Mucosa of rectum (tissue), 2 donors: ENCODE measurements at regions not wholly inside any gene's neighbourhood (a gene's known extent, or its start where the extent isn't known, plus 50 kb on each side); places are given as distances from the start of the nearest gene placed in this dataset.

ENCODE experiments used
- H3K27ac ChIP-seq, 2 donors: one replicate each; pipeline ENCODE4 v1.7.0; 2013; ENCODE audit warnings: inconsistent platforms in 2 of 2, low read depth in 2 of 2, low read length in 2 of 2
- H3K27me3 ChIP-seq, 2 donors: one replicate each; pipeline ENCODE4 v1.7.0; 2013; ENCODE audit warnings: low read length in 2 of 2; ENCODE audit not compliant: control insufficient read depth in 2 of 2, insufficient read depth in 2 of 2
- H3K36me3 ChIP-seq, 2 donors: one replicate each; pipeline ENCODE4 v1.7.0; 2013; ENCODE audit warnings: low read length in 2 of 2; ENCODE audit not compliant: control insufficient read depth in 2 of 2, insufficient read depth in 2 of 2
- H3K4me1 ChIP-seq, 2 donors: one replicate each; pipeline ENCODE4 v1.7.0; 2013; ENCODE audit warnings: low read length in 2 of 2, mild to moderate bottlenecking in 1 of 2; ENCODE audit not compliant: control insufficient read depth in 2 of 2, insufficient read depth in 2 of 2
- H3K4me3 ChIP-seq, 2 donors: one replicate each; pipeline ENCODE4 v1.7.0; 2013; ENCODE audit warnings: low read length in 2 of 2
- H3K9ac ChIP-seq, 2 donors: one replicate each; pipeline ENCODE4 v1.7.0; 2013; ENCODE audit warnings: low read length in 2 of 2, low read depth in 1 of 2, mild to moderate bottlenecking in 1 of 2
- H3K9me3 ChIP-seq, 2 donors: one replicate each; pipeline ENCODE4 v1.7.0; 2013; ENCODE audit warnings: low read length in 2 of 2; ENCODE audit not compliant: control insufficient read depth in 2 of 2
- donor health status: healthy.
- donor health status: Normal muscosa, but diverticular disease.

GRCh38 chr2:45285311-45285710, 276.1 kb upstream of the SIX2 start:
- no peak overlapping the region for H3K4me3 ChIP-seq
- H3K4me1 ChIP-seq = no peaks in the 10 kb centered on the region
- no peak overlapping the region for H3K27ac ChIP-seq
- H3K9me3 ChIP-seq = no peaks in the 10 kb centered on the region
- no peaks in the 10 kb centered on the region for H3K36me3 ChIP-seq
- H3K9ac ChIP-seq = no peak overlapping the region
- no peaks in the 10 kb centered on the region for H3K27me3 ChIP-seq

GRCh38 chr2:45284621-45284995, 275.4 kb upstream of the SIX2 start:
- Histone ChIP-seq H3K36me3 (no peaks in the 10 kb centered on the region), H3K4me1 (no peaks in the 10 kb centered on the region), H3K9ac (no peak overlapping the region), H3K9me3 (no peaks in the 10 kb centered on the region), H3K27ac (no peak overlapping the region), H3K27me3 (no peaks in the 10 kb centered on the region), H3K4me3 (no peak overlapping the region)

GRCh38 chr2:45283764-45284620, 274.7 kb upstream of the SIX2 start:
- Histone ChIP-seq H3K4me1 (no peaks in the 10 kb centered on the region), H3K9me3 (no peaks in the 10 kb centered on the region), H3K27ac (no peak overlapping the region), H3K9ac (no peak overlapping the region), H3K36me3 (no peaks in the 10 kb centered on the region), H3K4me3 (no peak overlapping the region), H3K27me3 (no peaks in the 10 kb centered on the region)

- H3K27ac ChIP-seq = no peak overlapping the region
- H3K4me3 ChIP-seq = no peak overlapping the region
- no peaks in the 10 kb centered on the region for H3K9me3 ChIP-seq
- H3K9ac ChIP-seq = no peak overlapping the region
- H3K27me3 ChIP-seq = no peaks in the 10 kb centered on the region
- no peaks in the 10 kb centered on the region for H3K36me3 ChIP-seq
- no peaks in the 10 kb centered on the region for H3K4me1 ChIP-seq
These were observed 273.4 kb upstream of the SIX2 start for GRCh38 chr2:45282646-45283045.

- Histone ChIP-seq H3K4me3 (no peak overlapping the region), H3K4me1 (no peaks in the 10 kb centered on the region), H3K27ac (no peak overlapping the region), H3K9me3 (no peaks in the 10 kb centered on the region), H3K27me3 (no peaks in the 10 kb centered on the region), H3K9ac (no peak overlapping the region), H3K36me3 (no peaks in the 10 kb centered on the region)
These were observed 272.1 kb upstream of the SIX2 start for GRCh38 chr2:45281311-45281710.

GRCh38 chr2:45280794-45281193, 271.5 kb upstream of the SIX2 start:
- H3K27ac ChIP-seq = no peak overlapping the region
- H3K4me1 ChIP-seq = no peaks in the 10 kb centered on the region
- H3K27me3 ChIP-seq = no peaks in the 10 kb centered on the region

GRCh38 chr2:45279356-45279755, 270.1 kb upstream of the SIX2 start:
- no peak overlapping the region for H3K4me3 ChIP-seq
- no peaks in the 10 kb centered on the region for H3K36me3 ChIP-seq
- no peak overlapping the region for H3K27ac ChIP-seq
- no peak overlapping the region for H3K9ac ChIP-seq
- no peaks in the 10 kb centered on the region for H3K9me3 ChIP-seq
- H3K4me1 ChIP-seq = no peaks in the 10 kb centered on the region
- H3K27me3 ChIP-seq = no peaks in the 10 kb centered on the region

More at GRCh38 chr2:45280794-45281193, 271.5 kb upstream of the SIX2 start:
- Histone ChIP-seq H3K9ac (no peak overlapping the region), H3K36me3 (no peaks in the 10 kb centered on the region), H3K4me3 (no peak overlapping the region), H3K9me3 (no peaks in the 10 kb centered on the region)

GRCh38 chr2:45278365-45279078, 269.3 kb upstream of the SIX2 start:
- H3K4me1 ChIP-seq = no peaks in the 10 kb centered on the region
- H3K36me3 ChIP-seq = no peaks in the 10 kb centered on the region
- H3K27me3 ChIP-seq = no peaks in the 10 kb centered on the region
- no peaks in the 10 kb centered on the region for H3K9me3 ChIP-seq
- H3K4me3 ChIP-seq = no peak overlapping the region
- no peak overlapping the region for H3K9ac ChIP-seq
- no peak overlapping the region for H3K27ac ChIP-seq

GRCh38 chr2:45276914-45277313, 267.7 kb upstream of the SIX2 start:
- H3K27ac ChIP-seq = no peak overlapping the region
- H3K4me3 ChIP-seq = no peak overlapping the region
- H3K36me3 ChIP-seq = no peaks in the 10 kb centered on the region
- no peaks in the 10 kb centered on the region for H3K4me1 ChIP-seq
- no peaks in the 10 kb centered on the region for H3K9me3 ChIP-seq
- H3K27me3 ChIP-seq = no peaks in the 10 kb centered on the region
- H3K9ac ChIP-seq = no peak overlapping the region

GRCh38 chr2:45275806-45276205, 266.6 kb upstream of the SIX2 start:
- Histone ChIP-seq H3K9ac (no peak overlapping the region), H3K36me3 (no peaks in the 10 kb centered on the region), H3K4me3 (no peak overlapping the region), H3K27ac (no peak overlapping the region), H3K27me3 (no peaks in the 10 kb centered on the region), H3K4me1 (no peaks in the 10 kb centered on the region), H3K9me3 (no peaks in the 10 kb centered on the region)
